Endothelial cell of umbilical vein (primary cell): ENCODE measurements at regions not wholly inside any gene's neighbourhood (a gene's known extent, or its start where the extent isn't known, plus 50 kb on each side); places are given as distances from the start of the nearest gene placed in this dataset.

Source experiments
- BruUV-seq: library from RNA; stranded (reverse); fragments of 400-500 nt; replicated peaks from 2 replicates; lab custom pipeline; 2021; lab: Mats Ljungman, UMichigan
- CTCF ChIA-PET: fragments of 300-600, 350-600 bp; sonication (Branson Sonifier 250); formaldehyde crosslinking; loops from one replicate; lab custom pipeline; 2021; ENCODE audit warnings: antibody characterized with exemption, inconsistent platforms; lab: Charles Lee
- POLR2A ChIA-PET: fragments of 300-600, 350-600 bp; sonication (Branson Sonifier 250); formaldehyde crosslinking; loops from one replicate; lab custom pipeline; 2021; ENCODE audit warnings: antibody characterized with exemption, inconsistent platforms; lab: Charles Lee
- DNase-seq: peaks from one replicate; pipeline ENCODE4 v3.0.0-alpha.2; 2011; ENCODE audit warnings: low read depth, low spot score
- FAIRE-seq: peaks from 2 replicates; lab custom pipeline; 2011; peaks lifted over from hg19 to GRCh38; lab: Jason Lieb, UNC
- H2AFZ ChIP-seq: 2 replicates; pipeline ENCODE4 v1.6.0; 2012; ENCODE audit warnings: low read depth, low read length, control low read depth, inconsistent platforms
- H3K27ac ChIP-seq: 2 replicates; pipeline ENCODE4 v1.5.1; 2011; ENCODE audit warnings: low read depth, mild to moderate bottlenecking, control low read depth, low read length, moderate library complexity; ENCODE audit not compliant: insufficient read depth
- H3K27me3 ChIP-seq, 2 experiments: 2 replicates each; pipeline versions ENCODE4 v1.6.0 to v1.6.1; 2011; ENCODE audit warnings: low read length in 2 of 2, mixed read lengths in 1 of 2; ENCODE audit not compliant: control insufficient read depth in 2 of 2, insufficient read depth in 2 of 2
- H3K36me3 ChIP-seq, 2 experiments: 2 replicates in 1 of 2; 3 replicates in 1 of 2; pipeline ENCODE4 v1.5.1; 2011; ENCODE audit warnings: low read length in 2 of 2, mild to moderate bottlenecking in 1 of 2, moderate library complexity in 1 of 2; ENCODE audit not compliant: control insufficient read depth in 2 of 2, insufficient read depth in 2 of 2; ENCODE audit errors: extremely low read depth in 1 of 2
- H3K4me1 ChIP-seq: 3 replicates; pipeline ENCODE4 v1.5.1; 2011; ENCODE audit warnings: mild to moderate bottlenecking, low read length; ENCODE audit not compliant: control insufficient read depth, insufficient read depth; ENCODE audit errors: extremely low read depth
- H3K4me2 ChIP-seq: 2 replicates; pipeline ENCODE4 v1.6.1; 2011; ENCODE audit warnings: low read length, control low read depth, mixed read lengths; ENCODE audit not compliant: insufficient read depth
- H3K4me3 ChIP-seq, 3 experiments: fragments of 200-600 bp in 1 of 3; sonication (generic), shearing (Covaris generic) in 1 of 3; replicated peaks in 1 of 3; 2 replicates each; pipeline ENCODE4 v1.5.1; 2011 to 2016; ENCODE audit warnings: control low read depth in 3 of 3, low read length in 3 of 3, mild to moderate bottlenecking in 2 of 3, inconsistent platforms in 1 of 3, low read depth in 1 of 3, moderate library complexity in 1 of 3; ENCODE audit not compliant: insufficient read depth in 1 of 3
- H3K79me2 ChIP-seq: 2 replicates; pipeline ENCODE4 v1.6.0; 2012; ENCODE audit warnings: low read length, inconsistent platforms; ENCODE audit not compliant: control insufficient read depth, insufficient read depth
- H3K9ac ChIP-seq: replicated peaks from 2 replicates; pipeline ENCODE3; 2011; ENCODE audit warnings: low read length, control low read depth; ENCODE audit not compliant: insufficient read depth; ENCODE audit errors: extremely low read depth
- H3K9me1 ChIP-seq: replicated peaks from 3 replicates; pipeline ENCODE4 v1.6.0; 2011; ENCODE audit warnings: mild to moderate bottlenecking, low read length; ENCODE audit not compliant: control insufficient read depth, insufficient read depth; ENCODE audit errors: extremely low read depth
- H3K9me3 ChIP-seq: replicated peaks from 2 replicates; pipeline ENCODE4 v1.5.1; 2012; ENCODE audit warnings: low read length, inconsistent platforms; ENCODE audit not compliant: control insufficient read depth, insufficient read depth
- H4K20me1 ChIP-seq: replicated peaks from 2 replicates; pipeline ENCODE3; 2011; ENCODE audit warnings: mild to moderate bottlenecking, low read length; ENCODE audit not compliant: control insufficient read depth, insufficient read depth; ENCODE audit errors: extremely low read depth
- CTCF ChIP-seq, 2 donors: IDR thresholded peaks; 1 replicate in 1 of 2; 2 replicates in 1 of 2; pipeline ENCODE4 v1.5.1; 2011; ENCODE audit warnings: low read length in 2 of 2, mild to moderate bottlenecking in 2 of 2, moderate library complexity in 2 of 2, control low read depth in 1 of 2, inconsistent platforms in 1 of 2, low read depth in 1 of 2; ENCODE audit not compliant: insufficient read depth in 1 of 2; ENCODE audit errors: extremely low read depth in 1 of 2
- EZH2 ChIP-seq: IDR thresholded peaks from 2 replicates; pipeline ENCODE4 v1.6.1; 2012; ENCODE audit warnings: borderline replicate concordance, low read depth, mild to moderate bottlenecking, moderate library complexity, low read length, inconsistent platforms; ENCODE audit not compliant: severe bottlenecking
- FOS ChIP-seq: IDR thresholded peaks from 2 replicates; pipeline ENCODE4 v1.6.1; 2011; ENCODE audit warnings: mild to moderate bottlenecking, low read length, moderate library complexity, borderline replicate concordance; ENCODE audit not compliant: insufficient read depth
- GATA2 ChIP-seq: IDR thresholded peaks from 2 replicates; pipeline ENCODE4 v1.7.0; 2011; ENCODE audit warnings: low read depth, mild to moderate bottlenecking, moderate library complexity, mixed read lengths, low read length; ENCODE audit not compliant: insufficient read length, insufficient read depth
- JUN ChIP-seq: IDR thresholded peaks from 2 replicates; pipeline ENCODE4 v1.6.1; 2011; ENCODE audit warnings: borderline replicate concordance, low read depth; ENCODE audit not compliant: insufficient read length, insufficient read depth
- MAX ChIP-seq: IDR thresholded peaks from 2 replicates; pipeline ENCODE4 v1.6.1; 2011; ENCODE audit not compliant: insufficient read depth, insufficient read length
- MYC ChIP-seq: IDR thresholded peaks from one replicate; pipeline ENCODE4 v1.6.1; 2011; ENCODE audit warnings: mild to moderate bottlenecking, low read depth, low read length
- POLR2A ChIP-seq: IDR thresholded peaks from 2 replicates; pipeline ENCODE4 v1.6.1; 2012; ENCODE audit warnings: low read depth, mild to moderate bottlenecking, control low read depth, low read length
- POLR2AphosphoS5 ChIP-seq: IDR thresholded peaks from 2 replicates; pipeline ENCODE4 v1.6.1; 2012; ENCODE audit warnings: low read depth, mild to moderate bottlenecking, control low read depth, low read length, moderate library complexity; ENCODE audit not compliant: insufficient read depth
- dilution Hi-C: fragments of 300-500 bp; cut with MboI; formaldehyde crosslinking; loops from one replicate; pipeline ENCODE4 v1.15.0; 2019; ENCODE audit warnings: low sequenced_read_pairs; ENCODE audit not compliant: extremely low pct_ligation_motif_present
- intact Hi-C: fragments of 100-400 bp; cut with micrococcal nuclease; formaldehyde crosslinking; loops from one replicate; pipeline ENCODE4 v1.10.0; 2022

- Histone ChIP-seq H3K9ac (no peak overlapping the region), H3K9me1 (no peaks in the 10 kb centered on the region), H3K36me3 (no peaks in the 10 kb centered on the region), H3K4me3 (no peak overlapping the region), H3K79me2 (no peaks in the 10 kb centered on the region), H3K27me3 (no peaks in the 10 kb centered on the region), H3K9me3 (peaks cover 6% of the 10 kb centered on the region), H3K27ac (no peak overlapping the region), H3K4me2 (no peak overlapping the region), H2AFZ (no peak overlapping the region), H4K20me1 (no peaks in the 10 kb centered on the region), H3K4me1 (no peaks in the 10 kb centered on the region)
- no TSS peak for BruUV-seq
- TF ChIP-seq GATA2 (no peak), CTCF (IDR thresholded peaks at IDR 0.05; ENCODE audit: extremely low read depth in 1 of 2, insufficient read depth in 1 of 2, low read depth in 1 of 2, low read length in 2 of 2) (no peak), JUN (no peak), POLR2A (no peak), POLR2AphosphoS5 (no peak), MYC (no peak), FOS (no peak), EZH2 (no peak), MAX (no peak)
- CTCF ChIA-PET, result no interaction called here
- POLR2A ChIA-PET, result no interaction called here
- FAIRE-seq, result no peak
- dilution Hi-C loops, result no loop called here
- intact Hi-C loops, result no loop called here
- no peak for DNase-seq
These were observed 673.8 kb upstream of the SALL3 start for GRCh38 chr18:78305789-78306188.
